Tibial nerve (tissue), 4 donors: ENCODE measurements at regions not wholly inside any gene's neighbourhood (a gene's known extent, or its start where the extent isn't known, plus 50 kb on each side); places are given as distances from the start of the nearest gene placed in this dataset.

Source experiments
- DNase-seq, 2 donors: peaks; one replicate each; pipeline ENCODE4 v3.0.0-alpha.2; 2019; ENCODE audit warnings: low spot score in 2 of 2
- H3K27ac ChIP-seq, 4 donors: fragments of 200-600 bp; sonication (generic) in 3 of 4; one replicate each; pipeline ENCODE4 v1.5.1; 2017 to 2019; ENCODE audit warnings: mild to moderate bottlenecking in 1 of 4
- H3K27me3 ChIP-seq, 2 donors: fragments of 200-600 bp; sonication (generic) in 1 of 2; one replicate each; pipeline versions ENCODE4 v1.5.1 to v1.6.0; 2017 to 2019
- H3K36me3 ChIP-seq, 3 donors: fragments of 200-600 bp; sonication (generic); one replicate each; pipeline ENCODE4 v1.5.1; 2018 to 2019
- H3K4me1 ChIP-seq, 4 donors: fragments of 200-600 bp; sonication (generic) in 3 of 4; one replicate each; pipeline ENCODE4 v1.5.1; 2017 to 2019
- H3K4me3 ChIP-seq, 4 donors: fragments of 200-600 bp; sonication (generic) in 3 of 4; one replicate each; pipeline ENCODE4 v1.5.1; 2017 to 2019; ENCODE audit warnings: mild to moderate bottlenecking in 1 of 4, moderate library complexity in 1 of 4
- H3K9me3 ChIP-seq, 4 donors: fragments of 200-600 bp; sonication (generic) in 3 of 4; one replicate each; pipeline ENCODE4 v1.5.1; 2017 to 2019
- CTCF ChIP-seq, 5 experiments: fragments of 200-600 bp in 3 of 5; fragments of 450-650 bp in 2 of 5; sonication (generic) in 3 of 5; IDR thresholded peaks; one replicate each; pipeline ENCODE4 v1.5.1; 2016 to 2019; ENCODE audit warnings: antibody characterized with exemption in 5 of 5, mild to moderate bottlenecking in 3 of 5, moderate library complexity in 2 of 5
- EP300 ChIP-seq, 2 donors: sonication (generic); formaldehyde crosslinking; IDR thresholded peaks; one replicate each; pipeline ENCODE4 v1.6.1; 2017; ENCODE audit warnings: antibody characterized with exemption in 2 of 2, mild to moderate bottlenecking in 1 of 2
- POLR2A ChIP-seq, 2 donors: fragments of 450-650 bp; IDR thresholded peaks; one replicate each; pipeline ENCODE4 v1.6.1; 2017; ENCODE audit warnings: antibody characterized with exemption in 2 of 2, mild to moderate bottlenecking in 2 of 2, moderate library complexity in 2 of 2
- WGBS, 2 donors: methylation state at CpG; one replicate each; pipeline ENCODE4 v1.1.5; 2018; 5-methylcytosine and 5-hydroxymethylcytosine counted together

DNA sequence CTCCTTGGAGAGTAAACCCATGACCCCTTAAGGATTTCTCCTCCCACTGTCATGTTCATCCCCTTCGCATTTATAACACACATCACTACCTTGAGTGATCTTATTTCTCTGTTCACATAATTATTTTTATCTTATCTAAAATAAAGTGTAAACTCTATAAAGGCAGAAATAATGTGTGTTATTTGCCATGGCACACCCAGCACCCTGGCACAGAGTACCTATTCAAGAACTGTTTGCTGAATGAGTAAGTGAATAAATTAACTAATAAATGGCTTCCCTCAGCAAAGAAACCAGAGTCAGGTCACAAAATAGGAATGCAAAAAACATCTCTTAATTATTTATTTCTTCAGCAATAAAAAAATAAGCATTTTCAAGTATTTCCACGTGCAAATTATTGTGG is 330.3 kb upstream of the GHITM start:
- Histone ChIP-seq H3K9me3 (no peaks in the 10 kb centered on the region), H3K4me1 (no peaks in the 10 kb centered on the region), H3K4me3 (no peak overlapping the region), H3K27ac (no peak overlapping the region), H3K27me3 (no peaks in the 10 kb centered on the region), H3K36me3 (no peaks in the 10 kb centered on the region)
- TF ChIP-seq EP300 (IDR thresholded peaks at IDR 0.05) (no peak), POLR2A (IDR thresholded peaks at IDR 0.05) (no peak), CTCF (IDR thresholded peaks at IDR 0.05) (no peak)
- 78 to 82% methylated on average over 2 of the region's 2 CpGs for WGBS, 2 donors
- no peak for DNase-seq

DNA sequence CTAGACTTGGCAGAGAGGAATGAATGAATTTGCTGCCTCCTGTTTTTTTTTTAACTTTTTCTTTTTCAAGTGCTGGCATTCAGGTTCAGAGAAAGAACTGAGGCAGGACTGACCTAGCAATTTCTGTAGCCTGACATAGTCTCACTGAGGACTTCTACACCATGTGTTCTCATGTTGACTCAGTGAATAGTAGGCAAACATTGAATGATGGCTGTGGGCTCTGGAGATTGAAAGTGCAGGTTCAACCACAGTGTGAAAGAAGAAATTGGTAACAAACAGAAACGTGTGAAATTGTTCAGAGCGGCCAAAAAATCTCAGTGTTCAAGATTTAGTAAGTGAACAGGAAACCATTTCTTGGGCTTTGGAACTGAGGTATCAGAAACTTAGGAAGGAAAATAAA is 322.4 kb upstream of the GHITM start:
- WGBS, 2 donors, result 63 to 67% methylated on average over 2 of the region's 2 CpGs
- Histone ChIP-seq H3K27ac (no peak overlapping the region), H3K27me3 (no peaks in the 10 kb centered on the region), H3K9me3 (no peaks in the 10 kb centered on the region), H3K4me1 (no peaks in the 10 kb centered on the region), H3K36me3 (no peaks in the 10 kb centered on the region), H3K4me3 (no peak overlapping the region)
- no peak for DNase-seq
- TF ChIP-seq POLR2A (IDR thresholded peaks at IDR 0.05), result no peak
- no peak for TF ChIP-seq CTCF (IDR thresholded peaks at IDR 0.05)
- no peak for TF ChIP-seq EP300 (IDR thresholded peaks at IDR 0.05)

- Histone ChIP-seq H3K9me3 (no peaks in the 10 kb centered on the region), H3K27me3 (no peaks in the 10 kb centered on the region), H3K4me1 (no peaks in the 10 kb centered on the region), H3K36me3 (no peaks in the 10 kb centered on the region), H3K27ac (no peak overlapping the region), H3K4me3 (no peak overlapping the region)
- no peak for DNase-seq
- no peak for TF ChIP-seq POLR2A (IDR thresholded peaks at IDR 0.05)
- TF ChIP-seq CTCF (IDR thresholded peaks at IDR 0.05), result no peak
- TF ChIP-seq EP300 (IDR thresholded peaks at IDR 0.05), result no peak
- 71 to 96% methylated on average over 3 of the region's 3 CpGs for WGBS, 2 donors
Observed at GRCh38 chr10:83817797-83818196, 321.5 kb upstream of the GHITM start.

GRCh38 chr10:83819609-83820008 is 319.7 kb upstream of the GHITM start:
- no peaks in the 10 kb centered on the region for H3K36me3 ChIP-seq
- no peak overlapping the region for H3K4me3 ChIP-seq
- WGBS, 2 donors, result 48 to 52% methylated on average over 2 of the region's 2 CpGs
- H3K9me3 ChIP-seq, result no peaks in the 10 kb centered on the region
- no peak for DNase-seq
- H3K27ac ChIP-seq, result no peak overlapping the region
- TF ChIP-seq CTCF (IDR thresholded peaks at IDR 0.05), result no peak
- TF ChIP-seq EP300 (IDR thresholded peaks at IDR 0.05), result no peak
- TF ChIP-seq POLR2A (IDR thresholded peaks at IDR 0.05), result no peak
- H3K4me1 ChIP-seq, result no peaks in the 10 kb centered on the region
- no peaks in the 10 kb centered on the region for H3K27me3 ChIP-seq

DNA sequence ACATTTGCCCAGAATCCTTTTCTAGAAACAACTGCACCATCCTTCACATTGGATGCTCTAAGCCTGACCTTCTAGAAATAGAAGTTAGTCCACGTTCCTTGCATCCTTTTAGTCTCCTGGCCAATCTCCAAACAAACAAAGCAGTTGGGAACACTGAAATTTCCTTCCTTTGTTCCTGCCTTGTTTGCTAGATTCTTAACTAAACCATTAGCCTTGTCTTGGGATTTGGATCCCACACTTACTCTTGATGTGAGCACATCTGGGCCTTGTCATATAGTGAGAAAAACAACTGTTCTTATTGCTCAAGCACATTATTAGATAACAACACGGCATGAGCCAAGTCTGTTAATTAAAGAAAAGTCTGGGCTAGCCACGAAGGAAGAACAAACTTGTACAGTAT is 319.3 kb upstream of the GHITM start:
- WGBS, 2 donors, result 34 to 43% methylated on average over 3 of the region's 3 CpGs
- peak in 1 of 2 donors; percentile 9 for DNase-seq

More for the DNA sequence above, 319.3 kb upstream of the GHITM start:
- Histone ChIP-seq H3K4me3 (no peak overlapping the region), H3K36me3 (no peaks in the 10 kb centered on the region), H3K27ac (no peak overlapping the region), H3K4me1 (no peaks in the 10 kb centered on the region), H3K27me3 (no peaks in the 10 kb centered on the region), H3K9me3 (no peaks in the 10 kb centered on the region)
- peak in 1 of 2 donors; percentile 12 for TF ChIP-seq EP300 (IDR thresholded peaks at IDR 0.05)
- TF ChIP-seq POLR2A (IDR thresholded peaks at IDR 0.05), result no peak
- TF ChIP-seq CTCF (IDR thresholded peaks at IDR 0.05), result no peak
